ENCODE measurements at regions not wholly inside any gene's neighbourhood (a gene's known extent, or its start where the extent isn't known, plus 50 kb on each side); places are given as distances from the start of the nearest gene placed in this dataset.

DNA sequence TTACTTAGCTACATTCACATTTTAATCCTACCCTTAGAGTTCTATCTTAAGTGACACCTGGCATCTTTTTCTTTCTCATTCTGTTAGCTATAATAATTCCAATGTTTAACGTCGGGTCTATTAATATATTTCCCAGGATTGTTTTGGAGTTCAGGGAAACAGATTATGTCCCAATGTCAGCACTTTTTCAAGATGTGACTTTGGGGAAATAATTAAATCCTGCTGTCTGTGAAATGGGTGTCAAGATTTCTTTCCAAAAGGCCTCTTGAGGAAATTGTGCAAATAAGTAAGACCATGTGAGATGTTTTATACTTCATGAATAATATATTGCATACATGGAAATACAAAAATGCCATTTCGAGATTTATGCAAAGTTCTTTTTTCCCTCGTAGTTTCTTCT, 887.6 kb upstream of the SEL1L start:
- no peak for TF ChIP-seq POLR2A (IDR thresholded peaks at IDR 0.05)
- TF ChIP-seq, protein P1, sequence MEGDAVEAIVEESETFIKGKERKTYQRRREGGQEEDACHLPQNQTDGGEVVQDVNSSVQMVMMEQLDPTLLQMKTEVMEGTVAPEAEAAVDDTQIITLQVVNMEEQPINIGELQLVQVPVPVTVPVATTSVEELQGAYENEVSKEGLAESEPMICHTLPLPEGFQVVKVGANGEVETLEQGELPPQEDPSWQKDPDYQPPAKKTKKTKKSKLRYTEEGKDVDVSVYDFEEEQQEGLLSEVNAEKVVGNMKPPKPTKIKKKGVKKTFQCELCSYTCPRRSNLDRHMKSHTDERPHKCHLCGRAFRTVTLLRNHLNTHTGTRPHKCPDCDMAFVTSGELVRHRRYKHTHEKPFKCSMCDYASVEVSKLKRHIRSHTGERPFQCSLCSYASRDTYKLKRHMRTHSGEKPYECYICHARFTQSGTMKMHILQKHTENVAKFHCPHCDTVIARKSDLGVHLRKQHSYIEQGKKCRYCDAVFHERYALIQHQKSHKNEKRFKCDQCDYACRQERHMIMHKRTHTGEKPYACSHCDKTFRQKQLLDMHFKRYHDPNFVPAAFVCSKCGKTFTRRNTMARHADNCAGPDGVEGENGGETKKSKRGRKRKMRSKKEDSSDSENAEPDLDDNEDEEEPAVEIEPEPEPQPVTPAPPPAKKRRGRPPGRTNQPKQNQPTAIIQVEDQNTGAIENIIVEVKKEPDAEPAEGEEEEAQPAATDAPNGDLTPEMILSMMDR (IDR thresholded peaks at IDR 0.05) = no peak
